EH (cell line): ENCODE measurements at regions not wholly inside any gene's neighbourhood (a gene's known extent, or its start where the extent isn't known, plus 50 kb on each side); places are given as distances from the start of the nearest gene placed in this dataset.

ENCODE experiments used
- DNase-seq: peaks from one replicate; pipeline ENCODE4 v3.0.0-alpha.2; 2015; ENCODE audit warnings: low read depth

- DNase-seq = no peak
These were observed 66.5 kb downstream of the RNF6 start for GRCh38 chr13:26155568-26155967.

- DNase-seq = no peak
These were observed 82.0 kb upstream of the SHISA2 start for GRCh38 chr13:26133851-26134250.

GRCh38 chr13:26133286-26133685, 81.5 kb upstream of the SHISA2 start:
- DNase-seq = no peak

GRCh38 chr13:26132756-26133155, 80.9 kb upstream of the SHISA2 start:
- DNase-seq = peak; percentile 5

GRCh38 chr13:26128676-26129075, 76.9 kb upstream of the SHISA2 start:
- DNase-seq = no peak

- no peak for DNase-seq
These were observed 65.8 kb upstream of the SHISA2 start for GRCh38 chr13:26117620-26118019.

GRCh38 chr13:26112843-26113242, 61.0 kb upstream of the SHISA2 start:
- DNase-seq = no peak

GRCh38 chr13:26111797-26112196, 60.0 kb upstream of the SHISA2 start:
- DNase-seq = no peak
